IgD-negative memory B cell (primary cell): ENCODE measurements at regions not wholly inside any gene's neighbourhood (a gene's known extent, or its start where the extent isn't known, plus 50 kb on each side); places are given as distances from the start of the nearest gene placed in this dataset.
"Not testable (repeated sequence)": the region's sequence is repeated elsewhere in the genome, so short reads cannot be mapped to it uniquely, and the experiment has no call there.

Experiments used
- H3K27ac Mint-ChIP-seq, 3 donors: one replicate each; pipeline ENCODE4 v1.8.0; 2020 to 2022; ENCODE audit warnings: mild to moderate bottlenecking in 3 of 3, mixed read lengths in 3 of 3, moderate library complexity in 1 of 3
- H3K27me3 Mint-ChIP-seq: one replicate; pipeline ENCODE4 v1.8.0; 2021; ENCODE audit warnings: mixed read lengths
- H3K36me3 Mint-ChIP-seq: one replicate; pipeline ENCODE4 v1.8.0; 2020; ENCODE audit warnings: mild to moderate bottlenecking, mixed read lengths
- H3K4me1 Mint-ChIP-seq, 3 donors: one replicate each; pipeline ENCODE4 v1.8.0; 2020 to 2022; ENCODE audit warnings: mixed read lengths in 3 of 3, mild to moderate bottlenecking in 1 of 3
- H3K4me3 Mint-ChIP-seq, 4 donors: one replicate each; pipeline ENCODE4 v1.8.0; 2020 to 2022; ENCODE audit warnings: mild to moderate bottlenecking in 4 of 4, mixed read lengths in 4 of 4, moderate library complexity in 3 of 4
- H3K9me3 Mint-ChIP-seq, 3 donors: one replicate each; pipeline ENCODE4 v1.8.0; 2020 to 2021; ENCODE audit warnings: mixed read lengths in 3 of 3, mild to moderate bottlenecking in 1 of 3

GRCh38 chr5:40429258-40430100, 250.2 kb upstream of the PTGER4 start:
- H3K9me3 Mint-ChIP-seq = peaks cover 0 to 5% (median 3%) of the 10 kb centered on the region in 3 donors
- H3K27ac Mint-ChIP-seq = no peak overlapping the region
- H3K4me3 Mint-ChIP-seq = no peak overlapping the region
- peaks cover 3% of the 10 kb centered on the region for H3K27me3 Mint-ChIP-seq
- H3K36me3 Mint-ChIP-seq = no peaks in the 10 kb centered on the region
- peaks cover 0 to 4% (median 0%) of the 10 kb centered on the region in 3 donors for H3K4me1 Mint-ChIP-seq

GRCh38 chr5:40428815-40429214, 250.9 kb upstream of the PTGER4 start:
- Mint-ChIP-seq H3K4me3 (no peak overlapping the region), H3K4me1 (peaks cover 0 to 4% (median 0%) of the 10 kb centered on the region in 3 donors), H3K9me3 (peaks cover 0 to 3% (median 3%) of the 10 kb centered on the region in 3 donors)

GRCh38 chr5:40428126-40428525, 251.6 kb upstream of the PTGER4 start:
- Mint-ChIP-seq H3K4me3 (no peak overlapping the region), H3K36me3 (peaks cover 2% of the 10 kb centered on the region), H3K27me3 (peaks cover 2% of the 10 kb centered on the region), H3K27ac (no peak overlapping the region), H3K9me3 (peaks cover 0 to 6% (median 3%) of the 10 kb centered on the region in 3 donors), H3K4me1 (peaks cover 0 to 4% (median 0%) of the 10 kb centered on the region in 3 donors)

More at GRCh38 chr5:40428815-40429214, 250.9 kb upstream of the PTGER4 start:
- peaks cover 3% of the 10 kb centered on the region for H3K27me3 Mint-ChIP-seq
- H3K36me3 Mint-ChIP-seq = no peaks in the 10 kb centered on the region
- H3K27ac Mint-ChIP-seq = no peak overlapping the region

- H3K27me3 Mint-ChIP-seq, H3K4me3 Mint-ChIP-seq, H3K36me3 Mint-ChIP-seq, H3K27ac Mint-ChIP-seq, H3K4me1 Mint-ChIP-seq, H3K9me3 Mint-ChIP-seq: not testable (repeated sequence)
Observed at GRCh38 chr5:40417046-40417810, 262.5 kb upstream of the PTGER4 start.

GRCh38 chr5:40416588-40416987, 263.1 kb upstream of the PTGER4 start:
- Mint-ChIP-seq H3K4me1 (no peaks in the 10 kb centered on the region), H3K36me3 (peaks cover 2% of the 10 kb centered on the region), H3K27ac (no peak overlapping the region), H3K4me3 (no peak overlapping the region), H3K27me3 (no peaks in the 10 kb centered on the region), H3K9me3 (peaks cover 0 to 7% (median 3%) of the 10 kb centered on the region in 3 donors)

- H3K4me3 Mint-ChIP-seq = no peak overlapping the region
- H3K27ac Mint-ChIP-seq = no peak overlapping the region
- peaks cover 0 to 7% (median 4%) of the 10 kb centered on the region in 3 donors for H3K9me3 Mint-ChIP-seq
- H3K4me1 Mint-ChIP-seq = peaks cover 0 to 3% (median 3%) of the 10 kb centered on the region in 3 donors
- peaks cover 2% of the 10 kb centered on the region for H3K36me3 Mint-ChIP-seq
- no peaks in the 10 kb centered on the region for H3K27me3 Mint-ChIP-seq
Observed at GRCh38 chr5:40416098-40416497, 263.6 kb upstream of the PTGER4 start.

- H3K27ac Mint-ChIP-seq = no peak overlapping the region
Observed at GRCh38 chr5:40414922-40415321, 264.8 kb upstream of the PTGER4 start.

GRCh38 chr5:40413743-40414142, 266.0 kb upstream of the PTGER4 start:
- H3K9me3 Mint-ChIP-seq = peaks cover 0 to 6% (median 2%) of the 10 kb centered on the region in 3 donors
- H3K4me1 Mint-ChIP-seq = peaks cover 4 to 19% (median 13%) of the 10 kb centered on the region in 3 donors
- H3K27me3 Mint-ChIP-seq = no peaks in the 10 kb centered on the region
- no peak overlapping the region for H3K27ac Mint-ChIP-seq
- no peak overlapping the region for H3K4me3 Mint-ChIP-seq
- peaks cover 2% of the 10 kb centered on the region for H3K36me3 Mint-ChIP-seq

More at GRCh38 chr5:40414922-40415321, 264.8 kb upstream of the PTGER4 start:
- Mint-ChIP-seq H3K36me3 (peaks cover 2% of the 10 kb centered on the region), H3K9me3 (peaks cover 0 to 7% (median 2%) of the 10 kb centered on the region in 3 donors), H3K4me1 (peaks cover 4 to 14% (median 10%) of the 10 kb centered on the region in 3 donors), H3K27me3 (no peaks in the 10 kb centered on the region), H3K4me3 (no peak overlapping the region)

GRCh38 chr5:40412771-40413170, 266.9 kb upstream of the PTGER4 start:
- Mint-ChIP-seq H3K4me3 (no peak overlapping the region), H3K36me3 (peaks cover 2% of the 10 kb centered on the region), H3K4me1 (peaks cover 4 to 19% (median 13%) of the 10 kb centered on the region in 3 donors), H3K9me3 (peaks cover 0 to 2% (median 0%) of the 10 kb centered on the region in 3 donors), H3K27ac (no peak overlapping the region), H3K27me3 (no peaks in the 10 kb centered on the region)

GRCh38 chr5:40410964-40411635, 268.6 kb upstream of the PTGER4 start:
- Mint-ChIP-seq H3K4me1 (peaks cover 17 to 32% (median 25%) of the 10 kb centered on the region in 3 donors), H3K27ac (peak overlapping the region; percentile 1 to 73 (median 15)), H3K36me3 (no peaks in the 10 kb centered on the region)

GRCh38 chr5:40410231-40410861, 269.4 kb upstream of the PTGER4 start:
- Mint-ChIP-seq H3K4me1 (peaks cover 20 to 35% (median 25%) of the 10 kb centered on the region in 3 donors), H3K36me3 (no peaks in the 10 kb centered on the region), H3K9me3 (peaks cover 0 to 2% (median 0%) of the 10 kb centered on the region in 3 donors), H3K27me3 (no peaks in the 10 kb centered on the region), H3K4me3 (peak overlapping the region in 3 of 4 donors; percentile 12 to 67 (median 23)), H3K27ac (peak overlapping the region; percentile 1 to 73 (median 15))

More at GRCh38 chr5:40410964-40411635, 268.6 kb upstream of the PTGER4 start:
- Mint-ChIP-seq H3K27me3 (no peaks in the 10 kb centered on the region), H3K9me3 (peaks cover 0 to 2% (median 0%) of the 10 kb centered on the region in 3 donors), H3K4me3 (peak overlapping the region in 1 of 4 donors; percentile 6)

GRCh38 chr5:40409601-40410000, 270.1 kb upstream of the PTGER4 start:
- Mint-ChIP-seq H3K9me3 (peaks cover 0 to 2% (median 0%) of the 10 kb centered on the region in 3 donors), H3K27me3 (no peaks in the 10 kb centered on the region), H3K36me3 (no peaks in the 10 kb centered on the region), H3K27ac (peak overlapping the region in 2 of 3 donors; percentile 36 to 73), H3K4me3 (peak overlapping the region in 2 of 4 donors; percentile 2 to 23), H3K4me1 (peaks cover 24 to 41% (median 28%) of the 10 kb centered on the region in 3 donors)

- Mint-ChIP-seq H3K9me3 (peaks cover 0 to 2% (median 0%) of the 10 kb centered on the region in 3 donors), H3K4me1 (peaks cover 29 to 48% (median 34%) of the 10 kb centered on the region in 3 donors), H3K27ac (peak overlapping the region; percentile 32 to 71 (median 36)), H3K4me3 (peak overlapping the region in 2 of 4 donors; percentile 23 to 83), H3K27me3 (no peaks in the 10 kb centered on the region), H3K36me3 (no peaks in the 10 kb centered on the region)
Observed at GRCh38 chr5:40406741-40407211, 272.9 kb upstream of the PTGER4 start.
